Stimulated activated CD4-positive, alpha-beta T cell treated with anti-CD3 and anti-CD28 coated beads, Interleukin-1b, Interleukin-23, amount 100 ng/mL, for 4 hours (primary cell): ENCODE measurements at regions not wholly inside any gene's neighbourhood (a gene's known extent, or its start where the extent isn't known, plus 50 kb on each side); places are given as distances from the start of the nearest gene placed in this dataset.
"Not testable (repeated sequence)": the region's sequence is repeated elsewhere in the genome, so short reads cannot be mapped to it uniquely, and the experiment has no call there.

Source experiments
- DNase-seq, 2 donors: peaks; one replicate each; pipeline ENCODE4 v3.0.0-alpha.2; 2020; ENCODE audit warnings: low read depth in 2 of 2

DNA sequence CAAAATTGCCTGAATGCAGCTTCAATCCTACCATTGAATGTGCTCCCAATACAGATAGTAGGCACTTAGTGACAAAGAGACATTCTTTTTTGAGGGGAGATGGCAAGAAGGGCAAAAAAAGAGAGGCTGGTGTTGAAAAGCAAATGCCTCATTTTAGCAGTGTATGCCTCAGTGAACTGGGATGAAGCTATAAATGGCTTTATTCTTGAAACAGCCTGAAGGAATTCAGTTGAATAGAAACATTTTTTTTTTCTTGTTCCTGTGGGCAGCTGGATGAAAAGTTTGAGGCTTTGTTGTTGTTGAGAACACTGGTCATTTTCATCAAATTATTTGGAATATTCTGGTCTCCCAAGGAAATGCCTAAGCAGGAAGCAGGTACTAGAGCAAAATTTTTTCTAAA is 228.9 kb downstream of the RNF144A start:
- no peak for DNase-seq

- DNase-seq: no peak
These were observed 237.4 kb downstream of the RNF144A start for GRCh38 chr2:7154656-7155055.

DNA sequence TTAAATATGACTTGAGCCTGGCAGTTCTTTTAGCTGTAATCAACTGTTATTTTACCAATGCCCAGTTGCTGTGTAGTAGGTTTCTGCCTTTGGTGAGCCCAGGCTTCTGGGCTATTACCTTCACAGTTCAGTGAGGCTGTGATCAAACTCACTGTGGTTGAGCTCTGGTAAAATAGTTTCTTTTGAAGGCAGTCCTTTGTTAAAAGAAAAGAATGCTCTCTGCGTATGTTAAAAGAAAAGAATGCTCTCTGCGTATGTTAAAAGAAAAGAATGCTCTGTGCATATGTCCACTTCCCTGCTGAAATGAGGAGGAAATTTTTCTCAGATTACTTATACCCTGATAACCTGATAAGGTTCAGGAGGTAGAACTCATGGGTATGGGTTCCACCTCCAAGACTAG is 244.3 kb downstream of the RNF144A start:
- no peak for DNase-seq

DNA sequence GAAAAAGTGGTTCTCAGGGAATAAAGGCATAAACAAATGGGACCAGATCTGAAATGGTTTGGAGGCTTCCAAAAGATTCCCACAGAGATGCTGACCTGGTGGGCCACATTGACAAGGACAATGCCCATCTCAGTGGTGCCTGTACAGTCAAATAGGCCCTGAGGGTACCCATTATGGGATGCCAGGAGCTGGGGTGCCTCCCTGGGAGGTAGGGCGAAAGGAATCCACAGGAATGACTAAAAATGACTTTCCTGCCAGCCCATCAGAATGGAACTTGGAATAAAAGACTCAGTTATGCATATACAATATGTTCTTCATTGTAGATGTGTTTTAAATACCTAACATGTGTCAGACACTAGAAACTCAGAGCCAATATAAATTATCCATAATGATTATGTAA is 248.5 kb downstream of the RNF144A start:
- DNase-seq: no peak

- DNase-seq: no peak
These were observed 250.7 kb downstream of the RNF144A start for GRCh38 chr2:7167801-7168411.

DNA sequence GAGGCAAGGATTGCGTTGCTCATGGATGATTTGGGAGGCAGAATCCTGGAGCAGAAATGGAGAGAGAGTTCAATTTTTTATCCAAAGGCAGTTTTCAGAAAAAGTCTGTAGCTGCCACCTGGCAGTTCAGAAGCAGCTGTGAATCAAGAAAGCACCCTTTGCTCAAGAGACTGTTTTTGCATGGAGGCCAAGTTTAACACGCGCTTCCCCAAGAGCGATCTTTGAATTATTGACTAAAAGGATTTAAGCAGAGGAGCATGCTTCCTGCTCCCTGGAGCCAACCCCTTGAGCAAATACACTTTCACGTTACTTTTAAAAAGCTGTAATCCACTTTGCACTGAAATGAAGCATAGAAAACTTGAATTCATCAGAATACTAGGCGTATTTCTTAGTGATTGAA is 252.4 kb downstream of the RNF144A start:
- no peak for DNase-seq

DNA sequence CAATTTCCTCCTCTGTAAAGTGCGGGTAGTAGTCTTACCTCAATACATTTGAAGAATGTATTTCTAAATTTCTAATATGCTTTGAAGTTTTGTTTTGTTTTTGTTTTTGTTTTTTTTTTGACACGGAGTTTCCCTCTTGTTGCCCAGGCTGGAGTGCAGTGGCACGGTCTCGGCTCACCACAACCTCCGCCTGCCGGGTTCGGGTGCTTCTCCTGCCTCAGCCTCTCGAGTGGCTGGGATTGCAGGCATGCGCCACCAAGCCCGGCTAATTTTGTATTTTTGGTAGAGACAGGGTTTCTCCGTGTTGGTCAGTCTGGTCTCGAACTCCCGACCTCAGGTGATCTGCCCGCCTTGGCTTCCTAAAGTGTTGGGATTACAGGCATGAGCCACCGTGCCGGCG is 261.8 kb downstream of the RNF144A start:
- DNase-seq: not testable (repeated sequence)

- no peak for DNase-seq
These were observed 263.6 kb downstream of the RNF144A start for GRCh38 chr2:7180638-7181370.

- no peak for DNase-seq
These were observed 265.3 kb downstream of the RNF144A start for GRCh38 chr2:7182525-7182924.

- DNase-seq: no peak
These were observed 271.9 kb downstream of the RNF144A start for GRCh38 chr2:7189106-7189505.

GRCh38 chr2:7190587-7191324 is 273.5 kb downstream of the RNF144A start:
- no peak for DNase-seq

- DNase-seq: no peak
These were observed 274.7 kb downstream of the RNF144A start for GRCh38 chr2:7191932-7192331.

DNA sequence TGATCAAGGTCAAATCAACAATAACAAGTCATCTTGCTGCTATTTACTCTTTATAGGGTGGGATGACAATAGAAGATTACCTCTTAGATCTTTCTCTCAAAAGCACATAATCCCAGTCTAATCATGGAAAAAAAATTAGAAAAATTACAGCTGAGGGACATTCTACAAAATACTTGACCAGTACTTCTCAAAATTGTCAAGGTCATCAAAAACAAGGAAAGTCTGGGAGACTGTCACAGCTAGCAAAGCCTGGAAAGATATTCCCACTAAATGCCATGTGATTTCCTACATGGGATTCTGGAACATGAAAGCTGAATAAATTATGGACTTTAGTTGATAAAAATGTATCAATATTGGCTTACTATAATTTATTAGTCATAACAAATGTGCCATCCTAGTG is 276.2 kb downstream of the RNF144A start:
- DNase-seq: no peak

- DNase-seq: no peak
These were observed 277.7 kb downstream of the RNF144A start for GRCh38 chr2:7194950-7195349.

GRCh38 chr2:7196883-7197282 is 279.7 kb downstream of the RNF144A start:
- DNase-seq: no peak

DNA sequence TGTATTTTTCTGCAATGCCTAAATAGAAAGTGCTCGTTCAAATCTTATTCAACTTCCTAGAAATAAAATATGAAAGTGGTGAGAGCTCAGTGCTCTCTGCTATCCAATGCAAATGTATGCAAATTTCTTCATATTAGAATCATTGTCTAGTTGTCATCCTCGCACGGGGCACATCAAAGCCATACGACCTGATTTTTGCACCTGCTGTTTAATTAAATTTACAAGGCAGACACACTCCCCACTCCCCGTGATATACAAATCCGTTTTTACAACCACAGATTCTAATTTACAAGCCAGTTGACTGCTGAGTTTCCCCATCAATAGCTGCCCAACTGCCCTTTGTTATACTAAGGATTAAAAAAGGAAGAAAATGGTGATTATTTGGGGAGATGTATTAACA is 284.6 kb downstream of the RNF144A start:
- no peak for DNase-seq

GRCh38 chr2:7203056-7203467 is 285.9 kb downstream of the RNF144A start:
- DNase-seq: peak; percentile 28 to 39

DNA sequence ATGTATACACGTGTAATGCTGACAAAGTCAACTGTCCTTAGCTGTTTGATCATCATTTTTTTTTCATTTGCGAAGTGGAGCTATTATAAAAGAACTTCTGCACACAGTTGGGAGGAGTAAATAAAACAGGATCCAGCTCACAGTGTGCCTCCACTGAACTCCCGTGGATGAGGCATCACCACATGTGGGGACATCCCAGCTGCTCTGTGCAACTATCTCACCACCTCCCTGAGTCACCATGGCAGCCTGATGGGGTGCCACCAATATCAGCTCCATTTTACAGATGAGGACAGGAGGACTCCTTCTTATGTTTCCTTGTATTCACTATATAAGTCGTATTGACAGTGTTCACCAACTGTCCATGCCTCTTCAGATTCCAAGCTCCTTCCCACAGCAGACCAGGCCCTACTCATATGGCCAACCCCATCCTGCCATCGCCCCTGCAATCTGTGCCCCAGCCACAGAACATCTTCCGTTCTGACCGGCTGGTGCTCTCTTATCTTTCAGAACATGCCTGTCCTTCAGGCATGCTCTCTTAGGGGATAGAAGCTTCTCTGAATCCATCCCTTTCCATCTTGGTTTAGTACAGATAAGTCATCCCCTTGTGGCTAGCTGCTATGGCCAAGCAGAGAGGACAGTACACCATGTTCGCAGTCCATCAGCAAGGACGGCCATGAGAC is 288.1 kb downstream of the RNF144A start:
- no peak for DNase-seq

DNA sequence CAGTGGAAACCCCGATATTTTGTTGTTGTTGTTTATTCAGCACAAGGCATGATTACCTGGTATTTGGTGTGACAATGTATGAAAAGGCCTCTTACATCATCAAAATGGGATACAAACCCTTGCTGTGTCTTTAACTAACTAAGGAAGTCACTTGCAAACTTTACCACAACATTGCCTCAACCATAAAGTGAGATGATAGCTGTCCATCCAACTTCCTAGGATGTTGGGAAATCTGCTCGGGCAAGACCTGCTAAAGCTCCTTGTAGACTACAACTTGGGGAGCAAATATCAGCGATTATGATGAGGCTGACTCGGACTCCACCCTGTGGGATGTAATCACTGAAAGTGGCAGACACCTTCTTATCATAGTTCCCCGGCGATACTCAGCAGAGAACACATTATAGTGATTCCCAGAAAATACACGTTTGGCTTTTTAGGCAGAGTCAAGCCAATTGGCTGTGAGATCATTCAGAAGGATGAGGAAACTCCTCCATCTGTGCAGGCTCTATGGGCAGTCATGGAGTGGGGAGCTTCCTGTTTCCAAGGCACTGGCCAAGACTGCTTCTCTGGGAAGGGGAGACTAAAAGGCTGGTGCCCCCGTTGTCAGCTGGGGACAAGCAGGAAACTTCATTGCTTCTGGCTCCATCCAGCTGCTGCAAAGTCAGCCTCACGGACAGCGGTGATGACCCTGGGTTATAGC is 289.0 kb downstream of the RNF144A start:
- no peak for DNase-seq

DNA sequence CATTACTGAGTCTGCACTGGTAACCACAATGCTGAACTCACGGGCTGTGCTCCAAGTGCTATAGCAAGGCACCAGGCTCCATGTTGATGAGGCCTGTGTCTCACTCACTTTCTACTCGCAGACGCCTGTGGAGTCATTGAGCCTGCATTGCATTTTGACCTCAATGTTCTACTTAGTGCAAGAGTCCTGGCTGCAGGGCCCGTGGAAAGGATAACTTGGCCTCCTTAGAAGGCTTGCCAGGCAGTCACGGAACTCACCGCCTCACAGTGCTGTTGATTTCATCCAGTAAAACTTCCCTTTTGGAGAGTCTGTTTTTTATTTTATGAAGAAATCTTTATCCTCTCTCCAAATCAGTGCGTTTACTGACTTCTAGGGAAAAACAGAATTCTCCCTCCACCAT is 290.4 kb downstream of the RNF144A start:
- no peak for DNase-seq

DNA sequence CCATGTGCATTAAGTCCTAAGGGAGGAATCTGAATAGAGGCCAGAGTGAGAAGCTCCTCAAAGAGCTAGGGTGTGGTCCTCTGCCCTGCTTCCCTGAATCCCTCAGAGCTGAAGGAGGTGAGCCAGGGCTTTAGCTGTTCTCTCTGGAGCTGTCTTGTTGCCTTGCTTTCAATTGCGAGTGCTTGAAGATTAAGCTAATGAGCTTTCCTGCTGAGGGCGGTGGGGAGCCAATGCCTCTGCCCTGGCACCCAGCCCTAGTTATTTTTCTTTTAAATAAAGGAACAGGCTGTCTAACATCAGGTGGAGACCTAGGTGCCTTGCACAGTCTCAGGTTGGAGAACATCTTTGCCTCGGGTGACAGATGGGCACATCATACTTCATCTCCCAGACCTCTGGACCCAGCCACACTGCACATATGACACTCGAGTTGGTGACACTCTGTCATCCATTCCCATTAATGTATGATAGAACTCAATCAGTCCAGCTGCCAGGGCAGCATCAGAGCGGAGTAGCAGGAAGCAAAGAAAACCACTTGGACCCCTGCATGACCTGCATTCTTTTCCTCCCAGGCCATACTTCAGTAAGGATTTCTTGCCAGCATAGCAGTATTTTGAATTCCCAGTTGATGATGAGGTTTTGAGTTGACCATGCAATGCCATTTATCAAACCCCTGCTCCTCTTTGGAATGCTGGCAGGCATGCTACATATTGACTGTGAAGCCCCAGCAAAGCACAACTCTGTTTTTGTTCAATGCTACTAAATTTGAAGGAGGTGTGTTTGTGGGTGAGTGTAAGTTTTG is 292.7 kb downstream of the RNF144A start:
- no peak for DNase-seq
